GM13976 (cell line): ENCODE measurements at regions not wholly inside any gene's neighbourhood (a gene's known extent, or its start where the extent isn't known, plus 50 kb on each side); places are given as distances from the start of the nearest gene placed in this dataset.

ENCODE experiments used
- DNase-seq: peaks from one replicate; pipeline ENCODE4 v3.0.0; 2012; ENCODE audit warnings: low spot score
- CTCF ChIP-seq: IDR thresholded peaks from 2 replicates; pipeline ENCODE4 v1.5.1; 2012; ENCODE audit warnings: borderline replicate concordance, mild to moderate bottlenecking; ENCODE audit not compliant: insufficient read depth; ENCODE audit errors: extremely low read depth, missing control alignments, control extremely low read depth
- in situ Hi-C: fragments of 300-500 bp; cut with MboI; formaldehyde crosslinking; loops from one replicate; pipeline ENCODE4 v1.12.0; 2022; ENCODE audit warnings: low sequenced_read_pairs, mixed read lengths, inconsistent platforms; ENCODE audit not compliant: unreplicated experiment

DNA sequence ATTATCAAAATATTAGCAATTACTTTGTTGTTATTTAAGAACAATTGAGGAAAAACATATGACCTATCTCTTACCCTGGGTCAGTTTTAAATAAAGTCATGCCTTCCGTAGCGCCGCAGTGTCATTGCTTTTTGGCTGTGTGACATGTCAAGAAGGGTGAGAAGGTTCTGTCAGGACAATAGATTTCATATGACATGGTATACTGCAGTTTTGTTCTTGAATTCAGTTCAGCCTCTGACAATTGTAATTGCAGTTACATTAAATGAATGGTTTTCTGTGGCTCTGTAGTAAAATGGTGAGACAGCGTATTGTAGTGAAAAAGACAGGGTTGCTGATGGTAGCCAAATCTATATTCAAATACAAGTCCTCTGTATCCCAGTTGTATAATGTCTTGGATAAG is 307.2 kb downstream of the CDH2 start:
- DNase-seq: no peak
- in situ Hi-C loops: no loop called here
- TF ChIP-seq CTCF: no peak

DNA sequence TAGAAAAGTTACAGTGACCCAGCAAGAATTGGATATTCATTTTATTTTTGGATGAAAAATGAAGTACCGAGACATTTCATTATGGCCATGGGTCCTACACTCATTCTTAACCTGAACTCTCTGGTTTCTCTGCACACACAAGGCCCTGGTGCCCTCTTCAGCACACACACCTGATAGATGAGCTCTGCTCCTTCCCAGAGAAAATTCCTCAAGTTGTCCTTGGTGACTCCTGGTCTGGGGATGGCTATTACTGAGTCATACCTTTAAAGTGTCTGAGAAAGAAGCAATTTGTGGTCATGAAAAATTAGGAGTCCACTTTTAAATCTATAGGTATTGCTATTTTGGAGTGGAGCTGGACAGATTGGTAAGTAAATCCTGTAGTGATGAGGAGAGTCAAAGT is 311.5 kb downstream of the CDH2 start:
- in situ Hi-C loops: no loop called here
- no peak for DNase-seq
- TF ChIP-seq CTCF: no peak

DNA sequence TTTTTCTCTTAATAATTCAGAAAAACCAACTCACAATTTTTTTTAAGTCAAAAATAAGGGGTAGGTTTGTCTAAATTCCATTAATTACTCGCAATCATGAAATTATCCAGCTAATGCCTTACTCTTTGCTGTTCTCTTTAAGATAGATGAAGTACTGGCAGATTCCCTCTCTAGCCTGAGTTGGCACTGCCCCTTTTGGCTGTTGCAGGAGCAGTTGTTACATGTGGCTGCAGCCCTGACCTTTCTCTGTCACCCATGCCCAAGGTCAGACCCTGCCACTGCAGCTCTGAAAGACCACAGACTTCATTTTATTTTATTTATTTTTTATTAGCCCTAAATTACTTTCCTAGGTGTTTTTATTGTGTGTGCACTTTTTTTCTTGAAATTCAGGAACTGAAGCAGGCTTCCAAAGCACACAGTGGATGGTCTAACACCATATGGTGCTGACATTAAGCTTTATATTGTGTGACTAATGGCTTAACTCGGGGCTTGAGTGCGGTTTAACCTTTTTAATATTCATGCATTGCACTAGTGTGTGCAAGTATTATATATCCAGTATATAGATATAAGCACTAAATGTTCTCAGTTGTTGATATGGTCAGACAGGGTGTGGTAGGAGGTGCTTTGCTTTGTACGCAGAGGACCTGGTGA is 313.0 kb downstream of the CDH2 start:
- TF ChIP-seq CTCF: no peak
- in situ Hi-C loops: no loop called here
- DNase-seq: no peak

- in situ Hi-C loops: no loop called here
- TF ChIP-seq CTCF: no peak
- no peak for DNase-seq
Observed at GRCh38 chr18:27862041-27862682, 314.8 kb downstream of the CDH2 start.

DNA sequence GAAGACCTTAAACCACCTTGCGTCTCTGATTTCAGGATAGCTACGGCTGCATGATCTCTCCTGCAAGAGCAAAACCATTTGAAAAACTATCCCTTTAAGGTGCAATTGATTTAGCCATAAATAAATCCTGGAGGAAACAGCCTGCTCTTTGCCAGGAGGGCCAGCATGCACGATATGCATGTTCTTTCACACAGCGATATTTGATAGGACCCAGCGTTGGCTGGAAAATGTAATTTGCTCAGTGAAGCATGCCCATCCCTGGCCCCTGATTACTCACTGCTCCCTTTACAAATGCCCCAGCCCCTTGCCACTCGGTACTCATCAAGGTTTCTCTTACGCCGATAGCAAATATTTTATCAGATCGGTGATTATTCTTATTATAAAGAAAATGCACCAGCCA is 315.4 kb downstream of the CDH2 start:
- TF ChIP-seq CTCF: no peak
- no peak for DNase-seq
- in situ Hi-C loops: no loop called here

DNA sequence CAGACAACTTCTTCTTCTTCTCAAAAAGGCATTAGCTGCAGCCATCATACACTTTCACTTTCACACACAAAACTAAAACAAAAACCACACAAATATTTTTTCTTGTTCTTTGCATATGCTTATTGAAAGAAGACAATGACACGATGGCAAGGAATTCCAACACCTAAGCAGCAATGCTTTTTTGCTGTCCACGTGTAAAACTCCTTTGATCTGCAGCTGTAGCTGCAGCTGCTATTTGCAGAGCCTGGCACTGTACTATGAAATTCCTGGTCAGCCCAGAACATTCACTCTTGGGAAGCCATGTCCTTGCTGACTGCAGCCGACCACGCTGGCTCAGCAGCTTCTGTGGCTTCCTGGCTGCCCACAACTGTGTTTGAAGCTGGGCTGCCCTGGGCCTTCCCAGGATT is 316.2 kb downstream of the CDH2 start:
- no peak for DNase-seq
- TF ChIP-seq CTCF: no peak
- in situ Hi-C loops: no loop called here
